NOMO-1 treated with DMSO at 0.1 percent for 48 hours (cell line): ENCODE measurements at regions not wholly inside any gene's neighbourhood (a gene's known extent, or its start where the extent isn't known, plus 50 kb on each side); places are given as distances from the start of the nearest gene placed in this dataset.

Experiments
- DNase-seq: peaks from one replicate; lab custom pipeline; 2025; ENCODE audit not compliant: unreplicated experiment; lab: John Stamatoyannopoulos, UW

GRCh38 chr6:113513086-113513485 is 344.1 kb upstream of the MARCKS start:
- DNase-seq: no peak

- no peak for DNase-seq
Observed at GRCh38 chr6:113522376-113522775, 334.8 kb upstream of the MARCKS start.

GRCh38 chr6:113524826-113525225 is 332.3 kb upstream of the MARCKS start:
- DNase-seq: no peak

- DNase-seq: no peak
Observed at GRCh38 chr6:113526553-113526952, 330.6 kb upstream of the MARCKS start.

GRCh38 chr6:113526995-113527394 is 330.1 kb upstream of the MARCKS start:
- no peak for DNase-seq

- no peak for DNase-seq
Observed at GRCh38 chr6:113528111-113528510, 329.0 kb upstream of the MARCKS start.

GRCh38 chr6:113529196-113529595 is 327.9 kb upstream of the MARCKS start:
- no peak for DNase-seq

- DNase-seq: no peak
Observed at GRCh38 chr6:113529879-113530278, 327.3 kb upstream of the MARCKS start.

- no peak for DNase-seq
Observed at GRCh38 chr6:113530769-113531168, 326.4 kb upstream of the MARCKS start.

GRCh38 chr6:113539202-113539601 is 317.9 kb upstream of the MARCKS start:
- no peak for DNase-seq

- DNase-seq: no peak
Observed at GRCh38 chr6:113539623-113540022, 317.5 kb upstream of the MARCKS start.

- no peak for DNase-seq
Observed at GRCh38 chr6:113540466-113540865, 316.7 kb upstream of the MARCKS start.

- no peak for DNase-seq
Observed at GRCh38 chr6:113551168-113551567, 306.0 kb upstream of the MARCKS start.

GRCh38 chr6:113556775-113557174 is 300.4 kb upstream of the MARCKS start:
- DNase-seq: no peak

- no peak for DNase-seq
Observed at GRCh38 chr6:113558431-113558830, 298.7 kb upstream of the MARCKS start.

GRCh38 chr6:113558966-113559365 is 298.2 kb upstream of the MARCKS start:
- DNase-seq: peak; percentile 15

- no peak for DNase-seq
Observed at GRCh38 chr6:113560376-113560775, 296.8 kb upstream of the MARCKS start.

GRCh38 chr6:113560908-113561307 is 296.2 kb upstream of the MARCKS start:
- no peak for DNase-seq

GRCh38 chr6:113562248-113562647 is 294.9 kb upstream of the MARCKS start:
- no peak for DNase-seq

GRCh38 chr6:113564371-113565171 is 292.6 kb upstream of the MARCKS start:
- DNase-seq: no peak

- no peak for DNase-seq
Observed at GRCh38 chr6:113565306-113565705, 291.8 kb upstream of the MARCKS start.

GRCh38 chr6:113570161-113570560 is 287.0 kb upstream of the MARCKS start:
- no peak for DNase-seq

- no peak for DNase-seq
Observed at GRCh38 chr6:113570641-113571040, 286.5 kb upstream of the MARCKS start.
